ENCODE measurements at regions not wholly inside any gene's neighbourhood (a gene's known extent, or its start where the extent isn't known, plus 50 kb on each side); places are given as distances from the start of the nearest gene placed in this dataset.
"Not testable (repeated sequence)": the region's sequence is repeated elsewhere in the genome, so short reads cannot be mapped to it uniquely, and the experiment has no call there.

GRCh38 chr20:25774203-25774602, 77.5 kb upstream of the ZNF337 start:
- DNase-seq = not testable (repeated sequence)

- DNase-seq = not testable (repeated sequence)
Measured at GRCh38 chr20:25772437-25772836, 75.8 kb upstream of the ZNF337 start.

GRCh38 chr20:25771818-25772217, 75.2 kb upstream of the ZNF337 start:
- DNase-seq = not testable (repeated sequence)

GRCh38 chr20:25761596-25761995, 64.9 kb upstream of the ZNF337 start:
- DNase-seq = no peak

- not testable (repeated sequence) for DNase-seq
Measured at GRCh38 chr20:25761046-25761445, 64.4 kb upstream of the ZNF337 start.

GRCh38 chr20:25750765-25751696, 54.4 kb upstream of the ZNF337 start:
- no peak for DNase-seq

GRCh38 chr20:25750220-25750764, 53.6 kb upstream of the ZNF337 start:
- no peak for DNase-seq

- DNase-seq = no peak
Measured at GRCh38 chr20:25749649-25750048, 53.0 kb upstream of the ZNF337 start.
